GM12891 (cell line): ENCODE measurements at regions not wholly inside any gene's neighbourhood (a gene's known extent, or its start where the extent isn't known, plus 50 kb on each side); places are given as distances from the start of the nearest gene placed in this dataset.

ENCODE experiments used
- POLR2A ChIP-seq: IDR thresholded peaks from 2 replicates; pipeline ENCODE4 v1.6.1; 2011; ENCODE audit warnings: low read depth, low read length, control low read depth
- POLR2AphosphoS5 ChIP-seq: IDR thresholded peaks from 2 replicates; pipeline ENCODE4 v1.6.1; 2011; ENCODE audit warnings: low read depth, low read length, control low read depth
- SPI1 ChIP-seq: IDR thresholded peaks from 2 replicates; pipeline ENCODE4 v1.6.1; 2011; ENCODE audit warnings: low read depth, low read length, control low read depth
- TAF1 ChIP-seq: IDR thresholded peaks from 2 replicates; pipeline ENCODE4 v1.6.1; 2011; ENCODE audit warnings: low read depth, low read length, control low read depth

- TF ChIP-seq POLR2A (no peak), POLR2AphosphoS5 (no peak), SPI1 (no peak), TAF1 (no peak)
These were observed 457.7 kb upstream of the ADAMTS5 start for GRCh38 chr21:27424601-27425000.
